Progenitor cell of endocrine pancreas (in vitro differentiated cells): ENCODE measurements at regions not wholly inside any gene's neighbourhood (a gene's known extent, or its start where the extent isn't known, plus 50 kb on each side); places are given as distances from the start of the nearest gene placed in this dataset.

Experiments
- DNase-seq: peaks from one replicate; pipeline ENCODE4 v3.0.0; 2021; ENCODE audit warnings: low spot score; ENCODE audit not compliant: unreplicated experiment
- H3K27ac Mint-ChIP-seq: 2 replicates; pipeline ENCODE4 v1.8.0; 2021; ENCODE audit warnings: mild to moderate bottlenecking, moderate library complexity, mixed read lengths
- H3K27me3 Mint-ChIP-seq: 2 replicates; pipeline ENCODE4 v1.8.0; 2021; ENCODE audit warnings: mixed read lengths
- H3K36me3 Mint-ChIP-seq: 2 replicates; pipeline ENCODE4 v1.8.0; 2022; ENCODE audit warnings: mixed read lengths; ENCODE audit not compliant: insufficient read depth
- H3K4me1 Mint-ChIP-seq: 2 replicates; pipeline ENCODE4 v1.8.0; 2021; ENCODE audit warnings: low read depth, mixed read lengths
- H3K4me3 Mint-ChIP-seq: 2 replicates; pipeline ENCODE4 v1.8.0; 2021; ENCODE audit warnings: low read depth, mild to moderate bottlenecking, moderate library complexity, mixed read lengths
- H3K9me3 Mint-ChIP-seq: 2 replicates; pipeline ENCODE4 v1.8.0; 2021; ENCODE audit warnings: low read depth, mixed read lengths
- TF ChIP-seq, protein P1 (sequence below): fragments of 200-600 bp; sonication (generic); IDR thresholded peaks from one replicate; pipeline ENCODE4 v1.5.0; 2021; ENCODE audit warnings: antibody characterized with exemption, mild to moderate bottlenecking; ENCODE audit not compliant: unreplicated experiment

DNA sequence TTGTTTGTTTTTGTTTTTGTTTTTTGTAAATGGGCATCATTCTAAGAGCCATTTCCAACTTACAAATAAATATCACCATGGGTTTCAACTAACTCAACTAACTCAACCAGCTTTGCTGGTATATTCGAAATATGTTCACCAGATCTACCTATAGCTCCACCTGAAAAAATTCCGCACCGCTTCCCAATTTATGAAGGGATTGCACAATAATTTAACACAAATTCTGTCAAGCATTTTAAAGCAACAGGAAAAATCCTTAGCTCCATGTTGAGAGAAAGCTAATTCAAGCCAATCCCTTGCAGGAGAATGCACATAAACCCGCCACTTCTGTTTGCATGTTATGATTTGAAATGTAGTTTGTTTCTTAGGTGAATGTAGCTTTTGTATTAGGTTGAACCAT is 417.8 kb downstream of the EFNB2 start:
- Mint-ChIP-seq H3K27ac (no peak overlapping the region), H3K4me3 (no peak overlapping the region)
- no peak for DNase-seq

DNA sequence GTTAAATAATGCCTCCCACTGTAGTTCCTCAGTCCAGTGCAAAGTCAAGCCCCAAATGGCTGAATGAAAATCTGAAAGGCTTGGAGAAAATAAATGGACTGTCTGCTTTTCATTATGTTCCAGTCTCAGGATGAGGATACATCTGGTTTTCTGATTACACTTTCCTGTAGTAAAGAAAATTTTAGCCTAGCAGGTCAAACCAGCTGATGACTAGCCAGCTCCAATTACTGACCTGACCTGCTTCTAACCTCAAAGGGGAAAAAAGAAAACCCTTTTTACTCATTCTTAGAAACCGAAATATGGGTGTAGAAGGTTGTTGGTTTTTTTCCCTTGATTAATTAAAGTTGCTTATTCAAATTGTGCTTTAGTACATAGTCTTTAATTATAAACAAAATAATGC is 418.4 kb downstream of the EFNB2 start:
- peaks cover 18% of the 10 kb centered on the region for H3K27me3 Mint-ChIP-seq
- H3K4me3 Mint-ChIP-seq, result no peak overlapping the region
- H3K27ac Mint-ChIP-seq, result no peak overlapping the region
- TF ChIP-seq, protein P1, sequence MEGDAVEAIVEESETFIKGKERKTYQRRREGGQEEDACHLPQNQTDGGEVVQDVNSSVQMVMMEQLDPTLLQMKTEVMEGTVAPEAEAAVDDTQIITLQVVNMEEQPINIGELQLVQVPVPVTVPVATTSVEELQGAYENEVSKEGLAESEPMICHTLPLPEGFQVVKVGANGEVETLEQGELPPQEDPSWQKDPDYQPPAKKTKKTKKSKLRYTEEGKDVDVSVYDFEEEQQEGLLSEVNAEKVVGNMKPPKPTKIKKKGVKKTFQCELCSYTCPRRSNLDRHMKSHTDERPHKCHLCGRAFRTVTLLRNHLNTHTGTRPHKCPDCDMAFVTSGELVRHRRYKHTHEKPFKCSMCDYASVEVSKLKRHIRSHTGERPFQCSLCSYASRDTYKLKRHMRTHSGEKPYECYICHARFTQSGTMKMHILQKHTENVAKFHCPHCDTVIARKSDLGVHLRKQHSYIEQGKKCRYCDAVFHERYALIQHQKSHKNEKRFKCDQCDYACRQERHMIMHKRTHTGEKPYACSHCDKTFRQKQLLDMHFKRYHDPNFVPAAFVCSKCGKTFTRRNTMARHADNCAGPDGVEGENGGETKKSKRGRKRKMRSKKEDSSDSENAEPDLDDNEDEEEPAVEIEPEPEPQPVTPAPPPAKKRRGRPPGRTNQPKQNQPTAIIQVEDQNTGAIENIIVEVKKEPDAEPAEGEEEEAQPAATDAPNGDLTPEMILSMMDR, result no peak
- no peaks in the 10 kb centered on the region for H3K9me3 Mint-ChIP-seq
- H3K4me1 Mint-ChIP-seq, result peaks cover 10% of the 10 kb centered on the region
- H3K36me3 Mint-ChIP-seq, result no peaks in the 10 kb centered on the region
- DNase-seq, result no peak

More for the DNA sequence above, 417.8 kb downstream of the EFNB2 start:
- Mint-ChIP-seq H3K27me3 (peaks cover 18% of the 10 kb centered on the region), H3K36me3 (no peaks in the 10 kb centered on the region), H3K4me1 (peaks cover 10% of the 10 kb centered on the region), H3K9me3 (no peaks in the 10 kb centered on the region)
- TF ChIP-seq, protein P1, result no peak

DNA sequence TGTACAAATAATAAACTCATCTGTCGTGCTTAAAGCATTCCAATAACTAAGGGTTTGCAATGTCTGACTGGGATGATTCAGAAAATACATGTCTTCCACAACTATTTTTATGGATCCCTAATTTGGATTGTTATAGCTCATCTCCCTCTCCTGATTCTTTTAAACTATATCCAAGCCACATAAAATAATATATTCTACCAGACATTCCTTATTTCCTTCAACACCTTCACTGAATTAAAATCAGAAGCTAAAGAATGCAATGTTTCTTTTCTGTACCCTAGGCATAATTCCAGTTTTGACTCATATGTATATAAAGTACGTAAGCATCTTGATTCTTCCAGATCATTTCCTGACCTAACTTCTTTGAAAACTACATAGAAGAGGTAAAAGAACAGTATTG is 420.4 kb downstream of the EFNB2 start:
- no peak for DNase-seq
- TF ChIP-seq, protein P1, result no peak
- Mint-ChIP-seq H3K27me3 (peaks cover 11% of the 10 kb centered on the region), H3K4me1 (peaks cover 10% of the 10 kb centered on the region), H3K36me3 (no peaks in the 10 kb centered on the region), H3K27ac (no peak overlapping the region), H3K9me3 (no peaks in the 10 kb centered on the region), H3K4me3 (no peak overlapping the region)

DNA sequence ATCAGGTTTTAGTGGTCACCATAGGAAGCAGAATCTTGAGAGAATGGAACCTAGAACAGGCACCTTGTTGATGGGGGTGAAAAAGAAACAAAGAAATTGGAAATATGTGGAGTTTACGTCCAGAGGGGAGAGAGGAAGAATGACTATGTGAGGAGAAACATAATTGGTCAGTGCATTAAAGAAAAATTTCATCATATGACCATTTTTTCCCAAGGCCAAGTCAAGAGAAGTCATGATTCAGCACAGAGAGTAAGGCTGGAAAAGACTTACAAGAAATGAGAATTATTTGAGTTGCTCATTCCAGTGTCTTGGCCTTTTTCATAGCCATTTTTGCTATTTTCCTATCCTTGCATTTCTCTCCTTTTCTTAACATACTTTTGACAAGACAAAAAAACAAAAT is 421.7 kb downstream of the EFNB2 start:
- Mint-ChIP-seq H3K27ac (no peak overlapping the region), H3K27me3 (peaks cover 5% of the 10 kb centered on the region), H3K36me3 (no peaks in the 10 kb centered on the region), H3K9me3 (no peaks in the 10 kb centered on the region), H3K4me1 (peaks cover 7% of the 10 kb centered on the region), H3K4me3 (no peak overlapping the region)
- no peak for DNase-seq
- TF ChIP-seq, protein P1, result no peak

DNA sequence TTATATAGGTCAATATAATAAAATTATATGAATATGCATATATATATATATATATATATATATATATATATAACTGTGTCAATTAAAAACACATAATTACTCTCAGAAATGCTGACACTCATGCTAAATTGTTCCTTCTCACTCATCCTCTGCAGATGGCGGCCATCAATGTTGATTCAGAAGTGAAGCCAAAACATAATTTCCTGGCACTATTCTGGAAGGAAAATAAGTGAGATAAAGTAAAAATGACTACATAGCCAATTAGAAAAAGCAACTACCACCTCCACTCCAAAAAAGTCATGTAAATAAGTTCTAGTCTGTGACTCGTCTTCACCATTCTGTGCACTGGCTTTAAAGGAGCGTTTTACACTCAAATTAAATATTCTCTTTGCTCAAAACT is 423.3 kb downstream of the EFNB2 start:
- TF ChIP-seq, protein P1, result no peak
- no peak overlapping the region for H3K4me3 Mint-ChIP-seq
- H3K9me3 Mint-ChIP-seq, result no peaks in the 10 kb centered on the region
- H3K27me3 Mint-ChIP-seq, result peaks cover 2% of the 10 kb centered on the region
- no peaks in the 10 kb centered on the region for H3K36me3 Mint-ChIP-seq
- no peak overlapping the region for H3K27ac Mint-ChIP-seq
- H3K4me1 Mint-ChIP-seq, result peaks cover 6% of the 10 kb centered on the region
- DNase-seq, result no peak
